Putamen (tissue), 1 donor: ENCODE measurements at regions not wholly inside any gene's neighbourhood (a gene's known extent, or its start where the extent isn't known, plus 50 kb on each side); places are given as distances from the start of the nearest gene placed in this dataset.

Experiments used
- DNase-seq: peaks from one replicate; pipeline ENCODE4 v3.0.0-alpha.2; 2016; ENCODE audit warnings: low spot score

DNA sequence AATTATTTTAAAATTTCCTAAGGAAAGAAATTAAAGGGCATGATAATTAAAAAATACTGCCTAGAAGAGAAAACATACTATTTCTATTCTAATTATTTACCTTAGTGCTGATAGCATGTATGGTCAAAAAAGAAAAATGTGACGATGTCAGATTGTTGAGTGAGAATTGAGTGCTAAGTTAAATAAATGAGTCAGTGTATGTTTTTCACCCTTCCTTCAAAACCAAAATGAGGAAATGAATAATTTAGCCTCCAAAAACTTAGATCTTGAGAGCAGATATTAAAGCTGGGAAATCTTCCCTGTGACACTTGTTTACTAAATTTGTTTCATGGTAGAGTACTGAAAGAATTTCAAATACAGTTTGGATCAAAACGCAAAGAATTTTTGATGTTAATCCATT lies 58.6 kb upstream of the NYAP2 start:
- no peak for DNase-seq

DNA sequence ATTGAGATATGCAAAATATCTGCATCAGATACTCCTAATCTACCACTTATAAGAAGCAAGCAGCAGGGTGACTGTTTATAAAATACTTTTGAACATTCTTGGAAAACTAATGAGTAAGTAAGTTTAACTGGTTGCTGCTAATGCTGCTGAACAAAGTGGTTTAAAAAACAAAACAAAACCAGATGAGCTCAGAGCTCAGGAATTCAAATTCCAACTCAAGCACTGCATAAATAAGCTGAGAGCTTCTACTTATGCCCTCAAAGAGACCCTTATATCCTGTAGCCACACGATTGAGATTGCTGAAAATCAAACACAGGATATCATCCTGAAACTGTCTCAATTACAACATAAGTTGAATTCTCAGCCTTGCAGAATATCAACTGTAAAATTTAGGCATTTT lies 62.3 kb upstream of the NYAP2 start:
- DNase-seq, result no peak

DNA sequence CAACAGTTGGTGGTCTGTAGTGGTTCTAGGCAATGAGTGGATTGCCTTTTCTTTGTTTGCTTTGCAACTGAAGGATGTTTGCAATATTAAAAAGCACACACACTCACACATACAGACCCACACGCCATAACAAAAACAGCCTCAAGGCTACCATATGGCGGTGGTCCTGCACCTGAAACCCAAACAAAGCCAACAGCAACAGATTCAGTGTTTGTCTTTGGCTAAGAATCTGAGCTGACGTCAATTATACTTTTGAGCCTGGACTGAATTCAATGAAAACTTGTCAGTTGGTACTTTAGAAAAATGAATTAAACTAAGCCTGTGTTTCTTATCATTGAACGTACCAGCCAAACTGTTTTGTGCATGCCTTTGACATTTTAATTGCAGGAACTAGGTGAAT lies 65.0 kb upstream of the NYAP2 start:
- no peak for DNase-seq

DNA sequence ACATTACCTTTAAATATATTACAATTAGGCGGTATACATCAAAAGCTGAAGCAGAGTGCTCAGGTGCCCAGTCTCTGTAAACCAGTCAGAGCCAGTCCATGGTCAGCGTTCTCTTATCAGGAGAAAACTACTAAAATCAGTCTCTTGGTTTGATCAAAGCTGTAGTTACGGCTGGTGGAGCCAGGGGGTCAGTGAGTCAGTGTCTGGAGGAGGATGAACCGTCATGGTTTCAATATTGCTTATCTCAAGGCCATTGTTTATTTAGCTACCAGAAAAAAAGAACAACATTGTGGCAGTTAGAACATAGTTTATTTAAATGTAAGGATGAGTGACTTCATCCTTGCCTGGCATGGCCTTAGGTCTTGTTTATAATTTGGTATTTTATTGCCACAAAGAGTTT lies 71.3 kb upstream of the NYAP2 start:
- DNase-seq, result no peak

DNA sequence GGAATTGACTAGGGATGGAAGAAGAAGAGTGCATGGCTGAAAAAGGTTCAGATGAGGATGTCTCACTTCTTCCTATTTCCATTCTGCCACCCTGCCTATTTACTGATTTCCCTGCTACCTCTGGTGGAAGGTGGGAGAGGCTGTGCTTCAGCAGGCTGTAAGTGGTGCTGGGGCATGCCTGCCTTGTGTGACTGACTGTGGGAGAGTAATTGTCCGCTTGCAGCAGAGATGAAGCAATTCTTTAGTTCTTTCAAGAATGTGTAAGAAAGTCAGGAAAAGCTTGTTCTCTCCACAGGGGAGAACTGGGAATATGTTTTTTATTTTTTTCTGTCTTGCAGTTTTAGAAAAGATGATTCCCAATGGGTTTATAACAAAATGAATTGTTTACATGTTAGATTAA lies 72.5 kb upstream of the NYAP2 start:
- no peak for DNase-seq

DNA sequence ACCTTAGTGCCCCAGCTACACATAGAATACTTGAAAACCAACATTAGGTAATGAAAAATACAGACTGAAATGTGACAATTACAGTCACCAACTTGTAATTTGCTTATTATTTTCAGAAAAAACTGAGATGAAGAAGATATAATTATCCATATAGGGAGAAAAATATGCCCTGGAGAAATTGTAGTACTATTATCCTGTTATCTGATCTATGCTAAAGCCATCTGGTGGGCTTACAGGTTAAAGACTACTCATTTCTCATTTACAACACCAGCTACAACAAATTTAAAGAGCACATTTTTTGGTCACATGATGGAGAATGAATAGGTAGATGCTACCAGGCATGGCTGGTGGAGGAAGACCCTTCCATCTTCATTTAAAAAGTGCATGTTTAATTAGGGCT lies 79.6 kb upstream of the NYAP2 start:
- DNase-seq, result no peak

DNA sequence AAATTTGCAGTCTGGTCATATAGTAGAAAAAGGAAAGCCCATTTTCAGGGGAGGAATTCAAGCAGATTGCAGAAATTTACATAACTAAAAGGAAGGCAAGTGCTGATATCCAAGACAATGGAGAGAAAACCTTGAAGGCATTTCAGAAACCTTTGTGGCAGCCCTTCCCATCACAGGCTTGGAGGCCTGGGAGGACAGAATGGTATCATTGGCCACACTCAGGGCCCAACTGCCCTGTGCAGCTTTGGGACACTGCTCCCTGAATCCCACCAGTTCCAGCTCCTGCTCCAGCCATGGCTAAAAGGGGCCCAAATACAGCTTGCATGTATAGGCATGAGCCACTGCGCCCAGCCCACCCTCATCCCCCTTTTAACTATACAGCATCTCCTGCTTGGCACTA lies 81.1 kb upstream of the NYAP2 start:
- no peak for DNase-seq

DNA sequence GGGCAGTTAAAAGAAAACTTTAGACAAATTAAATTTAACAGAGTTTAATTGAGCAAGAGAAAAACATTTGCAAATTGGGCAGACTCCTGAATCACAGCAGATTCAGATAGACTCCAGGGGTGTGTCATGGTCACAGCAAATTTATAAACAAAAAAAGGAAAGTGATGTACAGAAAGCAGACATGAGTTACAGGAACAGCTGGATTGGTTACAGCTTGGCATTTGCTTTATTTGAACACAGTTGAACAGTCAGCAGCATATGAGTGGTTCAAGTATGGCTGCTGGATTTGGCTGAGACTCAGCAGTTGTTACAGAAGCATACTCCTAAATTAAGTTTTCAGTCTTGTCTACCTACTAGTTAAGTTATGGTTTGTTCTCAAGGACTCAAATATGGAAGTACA lies 82.3 kb upstream of the NYAP2 start:
- DNase-seq, result no peak

DNA sequence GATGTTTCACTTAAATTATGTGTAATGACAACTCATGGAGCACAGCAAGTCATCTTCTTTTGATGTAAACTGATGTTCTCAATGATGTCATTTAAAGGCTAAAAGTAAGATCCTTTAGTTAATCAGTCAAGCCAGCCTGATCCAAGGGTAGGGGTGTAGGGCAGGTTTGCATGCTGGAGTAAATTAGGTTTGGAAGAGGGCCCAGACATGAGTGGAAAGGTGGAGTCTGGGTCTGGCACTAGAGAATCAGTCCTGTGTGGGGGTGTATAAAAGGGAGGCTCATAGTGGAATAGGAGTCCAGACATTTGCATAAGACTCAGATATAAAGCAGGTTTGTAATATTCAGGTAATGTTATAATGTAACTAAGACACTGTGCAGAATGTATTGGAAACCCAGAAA lies 88.8 kb upstream of the NYAP2 start:
- DNase-seq, result no peak

DNA sequence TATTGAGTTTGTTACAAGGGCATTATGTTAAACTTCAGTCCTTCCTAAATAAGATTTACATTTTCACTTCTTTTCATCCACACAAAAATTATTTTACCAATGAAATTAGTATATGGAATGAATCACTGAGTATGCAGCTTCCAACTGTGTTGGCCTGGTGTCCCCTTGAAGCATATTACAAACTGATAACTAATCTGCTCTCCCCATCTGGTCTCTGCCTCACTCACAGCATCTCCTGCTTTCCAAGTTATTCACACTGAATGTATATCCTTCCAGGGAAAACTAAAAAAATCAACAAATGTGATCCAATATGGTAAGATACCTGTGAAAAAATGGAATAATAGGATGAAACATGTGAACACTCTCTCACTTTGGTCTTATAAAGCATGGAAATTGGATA lies 90.0 kb upstream of the NYAP2 start:
- DNase-seq, result no peak

DNA sequence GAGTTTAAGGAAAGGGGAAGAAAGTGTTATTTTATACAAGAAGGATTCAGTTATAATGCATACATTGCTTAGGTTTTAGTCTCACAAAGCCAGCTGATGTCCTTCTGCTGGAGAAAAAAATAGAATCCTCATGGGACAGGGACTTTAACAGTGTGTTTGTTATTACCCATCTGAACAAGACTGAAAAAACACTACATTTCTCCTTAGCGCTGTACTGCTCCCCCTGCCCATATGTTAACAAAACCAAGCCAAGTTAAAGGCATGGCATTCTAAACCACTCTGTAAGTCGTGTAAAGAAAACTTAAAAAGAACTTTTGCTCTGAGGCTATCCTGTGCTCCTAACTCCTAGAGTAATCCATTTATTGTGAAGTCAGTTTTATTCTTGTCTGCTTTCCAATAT lies 102.6 kb upstream of the NYAP2 start:
- DNase-seq, result no peak

DNA sequence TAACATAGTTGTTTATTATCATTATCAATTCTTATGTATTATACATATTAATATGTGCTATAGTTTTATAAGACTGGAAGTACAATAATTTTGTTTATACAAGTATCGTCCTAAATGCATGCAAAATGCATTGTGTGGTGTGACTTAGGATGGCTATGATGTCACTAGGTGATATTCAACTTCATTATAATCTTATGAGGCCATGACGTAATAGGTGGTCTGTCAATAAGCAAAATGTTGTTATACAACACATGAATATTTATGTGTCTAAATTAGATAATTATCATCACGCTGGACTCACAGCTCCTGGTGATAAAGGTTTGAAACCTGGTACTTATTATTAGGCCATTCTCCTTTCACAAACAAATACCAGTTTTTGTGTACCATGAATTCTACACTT lies 104.4 kb upstream of the NYAP2 start:
- no peak for DNase-seq

DNA sequence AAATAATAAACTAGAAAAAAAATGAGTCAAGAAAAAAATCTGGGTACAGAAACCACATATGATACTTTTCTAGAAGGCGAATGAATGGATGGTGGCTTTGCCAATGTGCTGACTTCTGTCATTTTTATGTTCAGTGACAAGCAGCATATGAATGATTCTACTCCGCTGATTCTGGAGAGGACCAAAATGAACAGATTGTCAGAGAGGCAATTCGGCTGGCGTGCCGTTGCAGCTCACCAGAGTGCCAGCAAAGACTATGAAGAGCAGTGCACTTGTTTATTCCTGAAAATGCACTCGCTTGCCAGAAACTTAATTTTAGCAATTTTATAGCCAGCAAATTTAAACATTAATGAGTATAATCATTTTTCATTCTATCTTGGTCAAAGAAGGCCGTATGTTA lies 105.9 kb upstream of the NYAP2 start:
- DNase-seq, result no peak

DNA sequence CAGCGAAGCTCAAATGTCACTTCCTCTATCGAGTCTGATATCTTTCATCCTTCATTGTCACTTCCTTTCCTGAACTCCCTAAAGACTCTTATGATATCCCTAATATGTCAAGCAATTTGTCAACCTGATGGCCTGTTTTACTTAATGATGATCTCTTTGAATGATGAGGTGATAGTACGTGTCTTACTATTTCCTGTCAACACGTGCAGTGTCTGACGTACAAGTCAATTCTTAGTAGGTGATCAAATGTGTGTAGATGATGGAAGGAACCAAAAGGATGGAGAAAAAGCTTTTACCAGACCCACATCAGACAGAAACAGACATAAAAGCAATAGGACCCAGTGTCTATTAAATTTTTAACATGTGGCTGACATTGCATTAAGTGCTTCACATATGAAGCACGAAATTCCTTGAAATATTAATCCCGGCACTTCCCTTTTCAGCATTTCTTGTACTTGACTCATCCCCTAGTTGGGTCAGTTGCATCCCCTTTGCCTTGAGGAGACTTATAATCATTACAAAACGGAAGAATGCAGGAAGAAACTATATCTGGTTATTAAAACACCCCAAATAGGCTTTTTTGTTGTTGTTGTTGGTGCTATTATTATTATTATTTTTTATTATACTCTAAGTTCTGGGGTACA lies 108.6 kb upstream of the NYAP2 start:
- no peak for DNase-seq

DNA sequence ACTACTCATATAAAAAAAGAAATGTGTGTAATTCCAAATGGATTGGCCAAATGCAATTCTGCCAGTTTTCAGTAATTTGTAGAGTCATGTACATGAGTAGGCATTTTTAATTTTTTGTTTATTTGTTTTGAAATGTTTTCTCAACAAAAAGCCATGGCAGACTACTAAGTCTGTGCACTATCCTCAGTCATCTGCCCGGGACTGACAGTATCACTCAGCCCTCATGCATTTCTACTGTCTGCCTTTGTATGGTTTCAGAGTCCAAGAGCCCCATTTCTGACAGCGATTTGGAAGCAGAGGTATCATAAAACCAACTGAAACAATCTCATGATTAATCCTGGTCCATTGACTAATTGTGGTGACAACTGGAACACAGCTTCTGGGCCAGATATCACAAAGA lies 109.9 kb upstream of the NYAP2 start:
- DNase-seq, result no peak

DNA sequence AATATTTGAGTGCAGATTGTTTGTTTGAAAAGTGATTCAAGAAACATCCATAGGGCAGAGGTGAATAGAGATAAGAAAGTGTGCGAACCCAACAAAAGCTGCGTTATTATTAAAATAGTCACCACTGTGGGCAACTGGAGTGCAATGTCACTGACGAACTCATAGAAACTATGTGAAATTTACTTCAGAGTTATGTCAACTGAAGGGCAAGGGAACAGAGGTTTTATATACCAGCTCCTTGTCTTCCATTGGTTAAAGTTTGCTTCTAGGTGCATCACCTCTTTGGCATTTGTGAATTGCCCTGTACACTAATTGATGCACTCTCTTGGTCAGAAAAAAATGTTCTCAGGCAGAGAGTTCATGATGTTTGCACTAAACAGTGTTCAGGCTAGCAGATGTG lies 110.5 kb upstream of the NYAP2 start:
- no peak for DNase-seq

DNA sequence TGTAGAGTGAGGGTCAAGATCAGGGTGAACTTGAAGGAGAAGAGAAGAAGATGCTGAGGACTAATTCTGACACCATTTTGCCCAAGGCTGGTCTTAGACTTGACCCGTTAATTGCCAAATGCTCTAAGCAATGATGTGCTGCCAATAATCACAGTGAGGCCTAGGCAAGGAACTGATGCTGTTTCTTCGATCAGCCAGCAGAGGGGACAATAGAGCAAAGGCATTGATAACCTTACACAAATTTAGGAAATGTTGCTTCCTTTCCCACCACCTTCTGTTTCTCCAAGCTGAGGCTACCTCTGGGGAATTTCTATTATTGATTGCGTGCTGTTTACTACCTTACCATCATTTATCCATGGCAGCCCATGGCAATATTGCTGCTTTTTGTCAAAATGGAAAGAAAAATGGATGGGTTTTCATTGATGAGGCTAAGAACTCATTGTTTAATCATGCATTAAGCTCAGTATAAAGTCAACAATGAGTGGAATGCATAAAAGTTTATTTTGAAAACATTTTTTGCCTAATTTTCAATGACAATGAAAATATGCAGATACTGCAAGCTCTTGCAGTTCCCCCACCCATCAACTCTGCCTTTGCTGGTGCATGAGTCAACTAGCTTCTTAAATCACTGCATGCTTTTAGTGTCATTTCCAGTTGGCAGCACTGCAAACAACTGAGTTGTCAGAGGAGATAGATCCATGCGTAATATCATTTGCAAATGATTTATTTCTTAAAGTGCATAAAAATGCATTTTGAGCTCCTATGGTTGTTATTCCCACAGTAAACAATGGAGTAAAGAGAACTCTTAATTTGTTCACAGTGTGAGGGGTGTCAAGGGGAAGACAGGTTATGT lies 116.4 kb upstream of the NYAP2 start:
- peak; percentile 3 for DNase-seq

DNA sequence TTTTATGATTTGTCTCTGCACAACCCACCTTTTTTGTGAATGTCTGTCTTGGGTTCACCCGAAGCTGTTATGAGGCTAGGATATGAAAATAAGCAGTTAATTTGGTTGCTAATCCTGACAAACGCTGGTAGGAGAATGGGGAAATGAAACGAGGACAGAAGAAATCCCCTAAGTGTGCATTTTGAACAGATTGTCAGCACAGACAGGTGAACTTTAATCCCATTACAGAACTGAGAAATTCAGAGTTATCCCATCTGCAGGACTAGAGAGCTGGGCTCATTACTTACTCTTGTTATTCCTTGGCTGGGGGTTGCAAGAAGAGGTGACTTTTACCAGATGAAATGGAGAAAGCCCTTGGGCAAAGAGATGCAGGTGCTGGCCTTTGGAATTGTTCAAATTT lies 123.3 kb upstream of the NYAP2 start:
- DNase-seq, result no peak

DNA sequence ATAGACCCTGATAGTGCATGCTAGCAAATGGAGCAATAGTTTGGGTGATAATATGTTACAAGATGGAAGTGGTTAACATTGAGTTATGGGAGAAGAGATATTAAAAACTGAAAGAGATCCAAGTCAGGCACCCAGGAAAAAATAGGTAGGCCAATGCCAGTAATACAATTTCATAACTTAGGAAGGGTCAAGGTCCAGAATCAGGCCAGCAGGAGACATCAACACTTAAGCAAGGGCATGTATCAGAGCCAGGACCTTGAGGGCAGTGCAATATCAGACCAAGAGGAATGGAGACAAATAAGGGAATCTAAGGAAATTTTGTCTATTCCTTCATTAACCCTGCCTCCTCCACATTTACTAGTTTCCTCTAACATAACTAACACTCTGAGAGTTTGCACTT lies 124.1 kb upstream of the NYAP2 start:
- no peak for DNase-seq

DNA sequence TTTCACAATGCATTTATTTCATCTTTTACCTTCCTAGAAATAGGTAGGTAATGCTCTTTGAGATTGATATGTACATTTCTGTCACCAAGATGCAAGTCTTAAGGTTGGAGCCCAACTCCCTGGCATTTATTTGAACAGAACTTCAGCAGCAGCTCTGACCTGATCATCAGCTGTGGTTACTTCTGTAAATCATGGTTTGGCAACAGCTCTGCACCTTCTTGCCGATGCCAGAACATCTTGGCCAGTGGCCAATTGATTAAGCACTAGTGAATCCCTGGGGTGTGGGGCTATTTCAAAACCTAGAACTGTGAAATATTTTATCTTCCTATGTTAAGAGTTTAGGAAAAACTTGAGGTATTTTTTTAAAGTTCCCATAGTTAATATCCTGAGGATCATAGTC lies 124.8 kb upstream of the NYAP2 start:
- no peak for DNase-seq

DNA sequence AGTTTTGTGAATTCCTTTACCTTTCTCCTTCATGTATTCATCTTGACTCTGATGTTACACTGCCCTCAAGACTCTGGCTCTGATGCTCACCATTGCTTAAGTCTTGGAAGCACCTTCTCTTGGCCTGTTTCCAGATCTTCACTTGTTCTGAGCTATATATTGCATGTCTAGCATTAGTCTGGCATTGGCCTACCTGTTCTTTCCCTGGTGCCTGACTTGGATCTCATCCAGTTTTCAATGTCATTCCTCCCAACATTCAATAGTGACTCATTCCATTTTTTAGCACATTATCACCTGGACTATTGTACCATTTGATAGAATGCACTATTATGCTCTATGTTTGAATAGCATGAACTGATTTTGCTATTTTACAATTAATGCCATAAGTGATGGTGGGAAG lies 127.3 kb upstream of the NYAP2 start:
- no peak for DNase-seq

DNA sequence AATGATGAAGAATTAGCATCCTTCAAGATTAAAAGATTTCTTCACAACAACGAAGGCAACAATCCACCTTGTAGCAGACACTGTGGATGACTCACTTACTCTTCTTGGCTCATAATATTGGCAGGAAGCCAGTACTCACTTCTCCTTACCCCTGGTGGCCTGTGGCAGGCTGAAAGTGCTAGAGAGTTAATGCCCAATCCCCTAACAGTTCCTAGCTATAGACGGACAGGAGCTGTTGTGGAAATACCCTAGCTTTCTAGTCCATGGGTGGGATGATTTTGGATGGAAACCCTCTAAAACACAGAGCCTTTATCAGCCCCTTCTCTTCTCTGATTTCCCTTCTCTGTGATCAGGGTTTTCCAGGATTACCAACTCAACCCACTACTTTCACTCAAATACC lies 128.6 kb upstream of the NYAP2 start:
- DNase-seq, result no peak

DNA sequence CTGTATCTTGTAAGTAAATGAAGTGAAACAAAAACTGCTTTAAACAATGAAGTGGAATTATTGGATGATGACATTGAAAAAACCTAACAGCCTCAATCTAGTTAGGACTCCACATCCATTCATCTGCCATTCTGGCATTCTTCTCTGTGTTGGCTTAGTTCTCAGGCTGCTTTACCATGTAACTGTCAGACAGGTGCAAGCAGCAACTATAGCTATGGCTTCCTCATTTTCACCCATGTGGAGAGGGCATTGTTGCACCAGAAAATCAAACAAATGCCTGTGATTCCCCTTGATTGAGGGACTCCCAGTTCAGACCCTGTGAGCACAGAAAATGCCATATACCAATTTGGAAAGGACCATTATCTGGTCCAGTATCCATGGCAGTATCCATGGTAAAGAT lies 129.5 kb upstream of the NYAP2 start:
- no peak for DNase-seq

DNA sequence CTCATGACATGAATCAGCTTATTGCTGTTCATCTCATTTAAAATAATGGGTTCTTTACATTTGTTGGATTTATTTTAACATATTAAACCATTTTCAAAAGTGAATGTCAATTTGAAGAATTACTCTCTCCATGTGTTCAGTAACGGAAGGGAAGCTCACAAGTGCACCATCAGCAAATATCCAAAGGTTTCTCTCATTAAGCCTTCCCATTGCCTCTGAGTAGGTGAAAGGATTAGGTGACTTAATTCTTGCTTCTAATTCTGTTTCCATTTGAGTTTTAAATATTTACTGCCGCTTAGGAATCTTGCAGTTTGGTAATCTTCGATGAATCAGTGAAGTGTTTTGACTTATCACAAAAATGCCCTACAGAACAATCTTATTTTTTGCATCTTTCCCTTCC lies 145.1 kb upstream of the NYAP2 start:
- DNase-seq, result no peak
